NCI-H1105 treated with DMSO at 0.1 percent for 48 hours (cell line): ENCODE measurements at regions not wholly inside any gene's neighbourhood (a gene's known extent, or its start where the extent isn't known, plus 50 kb on each side); places are given as distances from the start of the nearest gene placed in this dataset.
"Not testable (repeated sequence)": the region's sequence is repeated elsewhere in the genome, so short reads cannot be mapped to it uniquely, and the experiment has no call there.

Experiments
- DNase-seq: peaks from one replicate; lab custom pipeline; 2025; lab: John Stamatoyannopoulos, UW

DNA sequence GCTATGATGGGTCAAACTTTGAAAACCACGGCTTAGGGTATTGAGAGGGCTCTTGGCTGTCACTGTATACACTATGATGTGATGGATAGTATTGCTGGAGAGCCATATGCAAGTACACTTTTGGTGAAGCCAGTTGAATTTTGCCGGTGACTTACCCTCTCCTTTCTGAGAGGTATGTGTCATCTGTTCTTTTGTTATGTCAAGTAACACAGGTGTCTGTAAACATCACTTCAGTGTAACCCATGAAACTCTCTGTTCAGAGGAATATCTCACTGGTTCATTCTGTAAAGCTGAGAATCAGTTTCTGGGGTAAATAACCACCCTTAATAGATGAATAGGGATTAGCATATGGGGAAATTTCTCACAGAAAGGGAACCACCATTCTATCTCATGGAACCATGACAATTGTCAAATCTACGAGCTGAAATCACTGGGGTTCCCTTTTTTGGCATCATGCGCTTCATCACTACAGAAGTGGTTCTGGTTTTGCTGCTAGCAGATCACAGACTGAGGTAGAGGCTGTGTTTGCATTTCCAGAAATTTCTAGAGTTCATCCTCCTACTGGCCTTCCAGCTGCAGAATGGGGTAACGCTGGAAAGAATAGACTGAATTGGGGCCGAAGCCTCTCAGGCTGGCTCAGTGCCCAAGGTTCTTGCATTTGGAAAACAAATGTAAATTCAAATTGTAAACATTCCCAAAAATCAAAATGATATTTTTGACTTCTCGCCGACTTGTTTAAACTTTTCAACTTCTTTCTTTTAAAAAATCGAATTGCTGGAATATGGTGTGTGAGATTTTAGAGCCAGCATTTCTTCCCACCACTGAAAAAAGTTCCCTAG, 83.3 kb upstream of the CREB5 start:
- peak; percentile 36 for DNase-seq

DNA sequence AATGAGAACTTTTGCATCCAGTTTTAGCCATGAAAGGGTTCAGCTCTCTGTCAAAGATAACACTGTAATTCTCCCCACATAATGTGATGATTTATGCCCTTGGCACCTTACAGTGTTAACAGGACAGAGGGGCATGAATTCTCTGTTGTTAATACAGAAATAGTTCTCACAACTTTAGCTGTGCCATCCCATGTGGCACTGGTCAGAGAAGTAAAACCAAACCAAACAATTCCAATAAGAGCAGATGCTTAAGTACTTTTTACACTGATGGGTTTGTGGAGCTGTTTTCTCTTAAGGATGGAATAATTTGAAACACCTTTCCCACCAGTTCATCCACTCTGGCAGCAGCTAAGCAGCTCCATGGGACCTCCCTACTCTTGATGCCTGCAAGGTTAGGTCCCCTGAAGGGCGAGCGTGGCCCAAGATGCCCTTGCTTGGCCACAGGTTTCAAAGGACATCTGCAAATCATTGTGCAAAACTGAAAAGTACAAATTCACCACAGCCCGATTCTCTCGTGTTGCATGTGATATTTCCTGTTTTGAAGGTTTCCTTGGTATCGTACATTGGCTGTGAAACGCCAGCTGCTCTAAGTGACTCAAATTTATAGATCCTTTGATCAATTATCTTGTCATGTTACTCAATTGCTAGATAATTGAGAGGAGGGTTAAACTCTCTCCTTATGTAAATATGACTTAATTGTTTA, 82.5 kb upstream of the CREB5 start:
- DNase-seq: no peak

DNA sequence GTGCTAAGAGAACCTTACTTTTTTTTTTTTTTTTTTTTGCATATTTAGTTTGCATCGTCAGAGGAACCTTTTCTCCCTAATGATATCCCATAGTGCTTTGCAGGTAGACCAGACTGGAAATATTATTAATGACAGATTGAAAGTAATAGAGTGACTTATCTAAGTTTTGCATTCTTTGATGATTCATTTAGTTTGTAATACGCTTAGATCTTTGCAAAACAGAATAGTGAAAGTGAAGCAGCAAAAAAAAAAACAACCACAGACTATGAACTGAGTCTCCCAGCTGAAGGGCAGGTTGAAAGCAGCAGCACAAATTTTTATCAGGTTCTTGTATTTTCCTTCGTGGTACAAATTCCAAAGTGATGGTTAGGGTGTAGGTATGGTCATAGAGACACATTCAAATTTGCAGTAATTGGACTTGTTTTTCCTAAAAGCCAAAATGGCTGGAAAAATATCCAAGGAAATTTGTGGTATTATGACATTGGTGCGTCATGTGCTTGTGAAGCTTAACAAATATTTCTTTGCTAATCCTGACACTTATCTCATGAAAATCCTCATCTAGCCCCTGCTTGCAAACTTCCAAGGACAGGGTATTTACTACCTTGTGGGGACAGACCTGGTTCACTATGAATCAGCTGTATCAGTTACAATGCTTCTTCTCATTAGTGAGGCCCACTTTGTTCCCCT, 81.8 kb upstream of the CREB5 start:
- DNase-seq: no peak

DNA sequence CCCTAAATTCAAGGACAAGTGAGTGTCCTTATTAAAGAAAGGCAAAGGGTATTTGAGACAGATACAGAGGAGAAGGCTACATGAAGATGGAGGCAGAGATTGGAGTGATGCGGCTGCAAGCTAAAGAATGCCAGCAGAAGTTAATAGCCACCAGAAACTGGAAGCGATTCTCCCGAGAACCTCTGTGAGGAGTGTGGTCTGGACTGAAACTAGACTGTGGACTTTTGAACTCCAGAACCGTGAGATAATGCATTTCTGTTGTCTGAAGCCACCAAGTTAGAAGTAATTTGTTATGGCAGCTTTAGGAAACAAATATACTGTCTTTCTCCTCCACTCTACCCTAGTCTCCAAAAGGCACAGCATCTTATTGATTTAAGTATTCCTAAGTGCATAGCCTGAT, 80.3 kb upstream of the CREB5 start:
- DNase-seq: no peak

DNA sequence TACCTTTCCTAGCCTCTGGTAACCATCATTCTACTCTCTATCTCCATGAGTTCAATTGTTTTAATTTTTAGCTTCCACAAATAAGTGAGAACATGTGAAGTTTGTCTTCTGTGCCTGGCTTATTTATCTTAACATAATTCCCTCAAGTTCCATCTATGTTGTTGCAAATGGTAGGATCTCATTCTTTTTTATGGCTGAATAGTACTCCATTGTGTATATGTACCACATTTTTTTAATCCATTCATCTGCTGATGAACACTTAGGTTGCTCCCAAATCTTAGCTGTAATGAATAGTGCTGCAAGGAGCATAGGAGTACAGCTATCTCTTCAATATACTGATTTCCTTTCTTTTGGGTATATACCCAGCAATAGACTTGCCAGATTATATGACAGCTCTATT, 78.8 kb upstream of the CREB5 start:
- not testable (repeated sequence) for DNase-seq

DNA sequence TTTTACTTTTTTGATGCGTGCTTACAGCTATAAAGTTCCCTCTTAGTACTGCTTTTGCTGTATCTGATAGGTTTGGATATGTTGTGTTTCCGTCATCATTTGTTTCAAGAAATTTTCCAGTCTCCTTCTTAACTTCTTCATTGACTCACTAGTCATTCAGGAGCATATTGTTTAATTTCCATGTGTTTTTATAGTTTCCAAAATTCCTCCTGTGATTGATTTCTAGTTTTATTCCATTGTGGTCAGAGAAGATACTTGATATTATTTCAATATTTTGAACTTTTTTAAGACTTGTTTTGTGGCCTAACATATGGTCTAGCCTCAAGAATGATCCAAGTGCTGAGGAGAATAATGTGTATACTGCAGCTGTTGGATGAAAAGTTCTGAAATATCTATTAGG, 75.5 kb upstream of the CREB5 start:
- no peak for DNase-seq

DNA sequence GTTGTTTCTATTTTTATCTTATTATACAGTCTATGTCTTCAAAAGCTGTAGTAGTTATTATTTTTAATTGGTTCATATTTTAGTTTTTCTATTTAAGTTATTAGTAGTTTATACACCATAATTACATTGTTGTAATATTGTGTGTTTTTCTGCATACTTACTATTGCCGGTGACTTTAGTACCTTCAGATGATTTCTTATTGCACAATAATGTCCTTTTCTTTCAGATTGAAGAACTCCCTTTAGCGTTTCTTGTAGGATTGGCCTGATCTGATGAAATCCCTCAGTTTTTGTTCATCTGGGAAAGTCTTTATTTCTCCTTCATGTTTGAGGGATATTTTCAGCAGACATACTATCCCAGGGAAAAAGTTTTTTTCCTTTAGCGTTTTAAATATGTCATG, 74.3 kb upstream of the CREB5 start:
- no peak for DNase-seq

DNA sequence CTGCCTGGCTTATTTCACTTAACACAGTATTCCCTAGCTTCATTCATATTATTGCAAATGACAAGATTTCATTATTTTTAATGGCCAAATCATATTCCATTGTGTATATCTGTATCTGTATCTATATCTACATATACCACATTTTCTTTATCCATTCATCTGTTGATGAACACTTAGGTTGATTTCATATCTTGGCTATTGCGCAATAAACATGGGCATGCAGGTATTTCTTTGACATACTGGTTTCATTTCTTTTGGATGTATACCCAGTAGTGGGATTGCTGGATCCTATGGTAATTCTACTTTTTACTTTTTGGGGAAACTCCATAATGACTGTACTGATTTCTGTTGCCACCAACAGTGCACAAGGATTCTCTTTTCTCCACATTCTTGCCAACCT, 68.9 kb upstream of the CREB5 start:
- DNase-seq: no peak

DNA sequence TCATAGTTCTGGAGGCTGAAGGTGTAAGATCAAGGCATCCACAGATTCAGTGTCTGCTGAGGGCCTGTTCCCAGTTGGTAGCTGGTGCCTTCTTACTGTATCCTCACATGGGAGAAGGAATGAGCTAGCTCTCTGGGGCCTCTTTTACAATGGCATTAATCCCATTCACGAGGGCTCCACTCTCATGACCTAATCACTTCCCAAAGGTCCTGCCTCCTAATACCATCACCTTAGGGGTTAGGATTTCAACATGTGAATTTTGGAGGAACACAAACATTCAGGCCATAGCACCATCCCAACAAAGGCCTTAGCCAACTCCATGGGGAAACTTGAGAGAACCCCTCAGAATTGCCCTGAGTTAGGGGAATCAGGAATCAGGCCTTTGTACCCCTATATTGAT, 66.1 kb upstream of the CREB5 start:
- DNase-seq: no peak

DNA sequence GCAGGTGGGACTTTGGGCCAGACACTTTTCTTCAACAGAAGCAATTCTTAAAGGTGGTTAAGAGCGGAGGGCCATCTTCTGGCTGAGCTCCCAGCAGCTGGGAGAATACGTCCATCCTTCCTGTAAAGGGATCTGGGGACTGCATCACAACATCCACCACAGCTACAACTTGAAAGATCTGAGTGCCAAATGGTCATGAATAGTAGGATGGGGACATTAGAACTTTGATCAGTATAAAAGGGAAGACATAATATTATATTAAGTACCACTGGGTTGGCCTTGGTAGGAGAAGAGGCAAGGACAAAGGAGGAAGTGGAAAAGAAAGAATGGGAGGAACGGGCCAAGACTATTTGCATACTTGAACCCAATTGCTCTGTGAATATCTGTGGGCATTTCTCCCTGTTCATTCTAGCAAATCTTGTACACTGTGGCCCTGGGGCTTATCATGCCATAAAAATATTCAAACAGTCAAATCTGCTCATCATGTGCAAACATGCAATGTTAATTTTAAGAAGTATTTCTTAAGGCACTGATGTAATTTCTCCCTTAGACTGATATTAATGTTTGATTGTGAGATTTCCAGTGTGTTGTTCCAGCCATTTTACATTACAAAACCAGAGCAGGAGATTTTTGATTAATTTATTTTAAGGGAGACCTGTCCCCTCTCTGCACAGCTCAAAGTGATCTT, 65.5 kb upstream of the CREB5 start:
- DNase-seq: no peak

DNA sequence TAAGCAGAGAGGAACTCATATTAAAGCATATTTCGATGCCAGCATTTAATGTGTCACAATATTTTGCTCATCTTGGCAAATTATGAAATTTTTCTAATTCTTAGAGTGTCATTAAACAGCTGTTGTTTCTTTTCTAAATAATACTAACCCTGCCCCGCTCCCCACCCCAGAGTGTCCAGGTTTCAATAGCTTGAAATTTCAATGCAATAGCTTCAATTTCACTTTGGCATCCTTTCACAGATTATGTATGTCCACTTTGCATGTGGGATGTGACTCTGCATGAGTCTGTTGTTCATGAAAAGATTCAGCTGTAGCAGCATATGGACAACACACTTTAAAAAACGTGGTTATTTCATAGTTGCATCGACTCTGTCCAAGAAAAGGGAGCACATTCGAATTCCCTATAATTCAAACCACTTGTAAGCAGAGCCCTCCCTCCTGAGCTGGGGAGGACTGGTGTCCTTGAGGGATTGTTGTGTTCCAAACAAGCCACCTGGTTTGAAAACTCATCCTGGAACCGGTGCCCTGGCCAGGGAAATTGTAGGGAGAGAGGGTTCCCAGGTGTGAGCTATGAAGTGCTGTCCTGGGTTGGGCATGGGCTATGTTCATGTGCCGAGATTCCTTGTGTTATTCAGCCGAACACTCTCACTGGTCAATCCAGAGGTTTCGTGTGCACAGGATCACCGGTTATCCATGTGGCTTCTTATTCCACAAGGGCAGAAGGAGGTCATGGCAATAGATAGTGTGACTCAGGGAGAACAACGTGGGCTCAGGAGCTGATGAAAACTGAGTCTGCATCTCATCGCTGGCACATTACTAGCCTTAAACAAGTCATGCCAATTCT, 64.6 kb upstream of the CREB5 start:
- DNase-seq: no peak

DNA sequence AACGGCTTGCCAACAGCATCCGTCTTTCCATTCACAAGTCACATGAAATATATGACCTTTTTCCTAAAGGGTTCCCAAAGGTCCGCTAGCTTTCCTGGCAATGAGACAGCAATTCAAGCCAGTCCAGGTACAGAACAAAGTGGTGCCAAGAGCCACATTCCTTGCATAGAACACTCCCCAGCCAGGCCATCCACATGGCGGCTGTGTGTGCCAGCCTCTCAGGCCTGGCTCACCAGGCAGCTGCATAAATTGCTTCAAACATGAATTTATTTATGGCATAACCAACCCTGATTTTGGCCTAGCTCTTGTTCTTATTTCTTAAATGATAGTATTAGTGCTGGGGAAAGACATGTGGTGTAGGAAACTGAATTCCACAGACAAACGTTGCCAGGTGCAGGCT, 63.7 kb upstream of the CREB5 start:
- DNase-seq: peak; percentile 24

DNA sequence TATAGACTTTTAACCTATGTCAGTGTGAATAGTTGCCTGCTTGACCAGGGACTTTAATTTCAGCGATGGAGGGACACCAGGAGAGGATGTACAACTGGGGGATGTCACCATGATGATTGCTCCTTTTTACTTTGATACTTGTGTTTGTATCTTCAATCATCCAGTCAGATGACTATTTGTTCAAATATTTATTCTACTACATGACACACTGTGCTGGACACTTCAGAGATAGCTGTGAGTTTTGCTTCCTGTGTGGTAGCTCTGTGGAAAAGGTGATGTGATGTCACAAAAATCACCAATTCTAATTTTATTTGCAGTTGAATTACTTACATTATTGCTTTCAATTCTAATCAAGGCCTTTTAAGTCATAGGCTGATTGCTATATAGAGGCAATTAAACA, 62.7 kb upstream of the CREB5 start:
- DNase-seq: no peak

DNA sequence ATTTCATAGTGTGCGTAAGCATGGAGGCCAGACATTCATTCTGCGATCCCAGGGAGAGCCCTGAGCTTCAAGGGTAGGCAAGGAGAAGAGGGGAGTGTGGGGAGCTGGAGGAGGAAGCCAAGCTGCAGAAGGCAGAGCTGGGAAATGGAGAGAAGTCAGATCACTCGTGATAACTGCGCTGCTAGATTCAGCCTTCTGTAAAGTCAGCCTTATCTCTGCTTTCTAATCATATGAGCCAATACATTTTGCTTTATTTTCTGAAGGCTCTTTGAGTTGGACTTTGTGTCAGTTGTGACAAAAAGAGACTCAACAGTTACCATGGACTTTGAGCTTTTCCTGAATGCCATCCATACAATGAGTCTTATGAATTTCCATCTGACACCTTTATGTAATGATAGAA, 61.7 kb upstream of the CREB5 start:
- no peak for DNase-seq

DNA sequence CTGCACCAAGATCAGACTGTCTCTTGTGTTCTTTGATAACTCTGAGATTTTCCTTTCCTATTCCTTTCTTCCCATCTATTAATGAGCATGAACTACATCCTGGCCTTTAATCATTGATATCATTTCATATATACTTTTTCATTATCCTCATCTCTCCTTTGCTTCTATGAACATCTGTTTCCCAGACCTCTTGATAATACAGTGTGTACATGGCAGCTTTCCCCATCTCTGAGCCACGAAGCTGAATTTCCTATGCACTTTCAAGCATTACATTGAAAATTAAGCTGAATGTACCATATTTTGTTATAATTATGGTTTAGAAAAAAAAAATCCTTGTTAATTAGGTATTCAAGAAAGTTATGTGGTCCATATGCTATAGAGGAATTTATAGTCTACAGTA, 60.9 kb upstream of the CREB5 start:
- no peak for DNase-seq

DNA sequence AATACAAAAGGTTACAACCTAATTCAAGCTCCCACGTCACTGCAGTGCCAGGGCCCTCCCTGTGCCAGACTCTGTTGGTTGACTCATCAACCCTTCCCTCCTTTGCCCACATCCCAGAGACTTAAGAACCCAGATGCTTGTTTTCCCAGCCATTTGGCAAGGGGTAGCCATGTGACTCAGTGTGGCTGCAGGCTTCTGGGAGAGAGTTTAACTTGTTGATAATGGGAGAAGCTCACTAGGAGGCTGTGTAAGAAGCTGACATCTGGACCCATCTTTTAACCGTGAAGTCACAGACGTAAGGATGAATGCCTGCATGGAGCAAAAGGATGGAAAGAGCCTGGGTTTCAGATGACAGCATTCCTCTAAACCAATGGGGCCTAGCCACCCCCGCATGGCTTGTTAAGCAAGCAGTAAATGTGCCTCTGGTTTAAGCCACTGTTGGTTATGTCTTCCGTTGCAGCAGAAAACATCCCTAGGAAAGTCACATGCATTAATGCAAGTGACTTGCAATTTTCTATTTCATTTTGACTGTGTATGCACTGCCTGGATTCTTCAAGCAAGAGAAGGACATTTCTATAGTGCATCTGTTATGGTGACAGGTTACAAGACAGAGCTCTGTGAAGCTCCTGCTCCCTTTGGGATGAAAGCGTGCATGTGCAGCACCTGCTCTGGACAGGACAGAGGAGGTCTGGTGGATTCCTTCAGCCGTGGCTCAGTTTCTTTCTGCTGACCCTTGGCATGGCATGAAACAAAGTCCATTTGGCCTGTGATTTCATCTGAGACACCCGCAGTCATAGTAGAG, 57.5 kb upstream of the CREB5 start:
- DNase-seq: no peak

DNA sequence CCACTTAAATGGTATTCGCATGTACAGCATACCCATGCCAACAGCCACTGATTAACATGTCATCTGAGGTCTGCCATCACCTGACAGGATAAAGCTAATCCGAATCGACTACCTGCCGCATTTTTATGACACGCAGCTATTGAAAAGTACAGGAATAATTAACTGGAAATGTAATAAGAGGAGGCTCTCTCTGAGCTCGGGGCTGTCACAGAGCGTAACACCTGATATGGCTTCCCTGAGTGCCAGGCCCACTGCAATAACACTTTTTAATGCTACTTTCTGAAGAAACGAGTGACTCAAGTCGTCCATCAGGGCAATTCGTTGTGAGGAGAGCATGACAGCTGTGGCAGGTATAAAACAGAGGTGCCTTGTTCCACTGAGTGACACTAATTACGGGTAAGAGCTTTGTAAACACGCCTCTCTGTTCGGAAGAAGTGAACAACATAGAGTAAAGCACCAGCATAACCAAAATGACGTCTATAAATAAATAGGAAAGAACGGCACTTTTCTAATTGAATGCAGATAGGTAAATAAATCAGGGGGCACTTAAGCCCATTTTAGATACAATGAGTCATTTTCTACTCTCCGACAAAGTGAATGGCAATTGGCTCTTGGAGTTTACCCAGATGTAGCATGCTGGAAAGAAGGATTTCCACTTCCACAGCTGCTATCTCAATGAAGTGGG, 56.5 kb upstream of the CREB5 start:
- peak; percentile 100 for DNase-seq

DNA sequence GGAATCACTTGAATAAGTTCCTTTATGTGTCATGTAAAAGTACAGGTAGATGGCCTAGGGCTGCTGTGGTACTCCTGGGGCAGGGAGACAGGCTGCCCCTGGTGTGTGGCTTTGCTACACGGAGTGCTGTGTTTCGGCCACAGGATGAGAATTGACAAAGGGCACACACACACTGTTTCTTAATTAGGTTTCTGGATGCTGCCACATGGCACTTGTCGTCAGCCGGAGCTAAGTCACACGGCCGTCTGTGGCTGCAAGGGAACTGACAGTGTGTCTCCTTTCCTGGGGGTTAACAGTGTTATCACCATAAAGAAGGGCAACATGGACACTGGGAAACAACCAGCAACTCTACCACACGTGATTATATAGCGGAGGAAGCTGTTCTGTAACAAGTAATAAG, 55.7 kb upstream of the CREB5 start:
- DNase-seq: peak; percentile 45

DNA sequence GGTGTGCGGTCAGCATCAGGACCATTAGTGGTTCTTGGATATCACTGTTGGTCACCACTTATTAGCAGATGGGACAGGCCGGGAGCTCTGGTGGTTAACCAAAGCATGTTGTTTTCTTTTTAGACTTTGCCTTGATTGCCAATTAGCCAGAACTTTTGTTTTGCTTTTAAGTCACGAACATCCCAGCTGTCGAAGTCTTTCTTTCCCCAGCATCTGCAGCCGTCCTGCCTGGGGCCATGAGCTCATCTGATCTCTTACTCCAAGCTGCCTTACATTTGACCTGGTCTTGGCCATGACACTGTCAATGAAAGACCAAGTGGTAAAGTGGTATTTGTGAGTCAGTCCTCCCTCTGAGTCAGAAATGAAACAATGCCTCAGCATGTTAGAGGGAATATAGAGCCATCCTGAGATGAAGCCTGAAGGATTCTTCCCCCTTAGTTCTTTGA, 53.9 kb upstream of the CREB5 start:
- DNase-seq: no peak

DNA sequence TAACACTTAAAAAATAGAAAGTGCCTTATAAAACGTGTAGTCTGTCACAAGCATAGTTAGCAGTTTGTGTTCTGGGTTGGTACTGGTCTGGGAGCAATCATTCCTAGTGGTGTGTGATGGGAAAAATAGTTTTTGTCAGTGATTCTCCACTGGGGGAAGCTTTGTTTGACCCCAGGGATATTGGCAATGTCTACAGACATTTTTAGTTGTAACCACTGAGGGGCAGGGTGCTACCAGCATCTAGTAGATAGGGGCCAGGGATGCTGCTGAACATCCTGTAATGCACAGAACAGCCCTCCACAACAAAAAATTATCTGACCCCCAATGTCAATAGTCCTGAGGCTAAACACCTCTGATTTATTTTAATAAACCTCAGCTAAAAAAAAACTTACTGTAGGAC, 51.6 kb upstream of the CREB5 start:
- no peak for DNase-seq
